HG02943 (cell line): ENCODE measurements at regions not wholly inside any gene's neighbourhood (a gene's known extent, or its start where the extent isn't known, plus 50 kb on each side); places are given as distances from the start of the nearest gene placed in this dataset.
"Not testable (repeated sequence)": the region's sequence is repeated elsewhere in the genome, so short reads cannot be mapped to it uniquely, and the experiment has no call there.

Experiments
- ATAC-seq: cut with Tn5 transposase; IDR thresholded peaks from one replicate; pipeline ENCODE4 v1.9.1; 2021; ENCODE audit warnings: mild to moderate bottlenecking, low read depth, moderate library complexity; ENCODE audit not compliant: unreplicated experiment

- ATAC-seq = no peak
These were observed 144.1 kb upstream of the RBBP8 start for GRCh38 chr18:22789052-22789451.

- no peak for ATAC-seq
These were observed 143.5 kb upstream of the RBBP8 start for GRCh38 chr18:22789600-22789999.

DNA sequence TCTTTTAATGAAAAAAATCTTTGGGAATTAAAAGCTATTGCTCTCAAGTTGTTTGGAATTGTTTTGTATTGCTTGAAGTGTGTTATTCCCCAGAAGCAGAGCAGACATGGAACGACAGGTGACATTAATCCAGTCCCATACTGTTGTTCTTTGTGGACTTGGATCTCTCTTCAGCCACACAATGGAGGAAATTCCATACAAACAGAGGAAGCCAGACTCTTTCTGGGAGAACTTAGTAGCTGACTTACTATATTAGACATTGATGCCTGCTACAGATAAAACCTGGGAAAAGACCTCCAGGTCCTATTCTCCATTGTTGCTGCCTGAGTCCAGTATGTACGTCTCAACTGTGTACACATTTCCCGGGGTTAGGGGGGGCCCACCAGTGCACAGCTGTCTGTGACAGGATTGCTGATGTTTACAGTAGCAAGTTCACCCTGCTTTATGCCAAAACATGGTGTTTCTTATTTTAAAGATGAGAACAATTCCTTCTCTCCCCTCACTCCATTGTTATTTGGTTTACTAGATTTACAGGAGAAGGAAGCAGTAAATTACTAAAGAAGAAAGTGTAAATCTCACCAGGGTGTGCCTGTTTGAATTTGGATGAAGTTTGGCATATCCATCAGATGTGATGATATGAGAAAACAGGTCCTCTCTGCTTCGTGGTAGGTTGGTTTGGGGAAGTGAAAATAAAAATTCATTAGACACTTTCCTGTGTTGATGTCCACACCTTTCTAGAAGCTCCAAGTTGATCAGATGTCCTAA lies 142.4 kb upstream of the RBBP8 start:
- ATAC-seq = no peak

- ATAC-seq = no peak
These were observed 141.9 kb upstream of the RBBP8 start for GRCh38 chr18:22791310-22791610.

GRCh38 chr18:22796113-22796512 lies 137.0 kb upstream of the RBBP8 start:
- no peak for ATAC-seq

GRCh38 chr18:22800551-22800951 lies 132.6 kb upstream of the RBBP8 start:
- no peak for ATAC-seq

GRCh38 chr18:22813648-22814328 lies 119.3 kb upstream of the RBBP8 start:
- no peak for ATAC-seq

- ATAC-seq = no peak
These were observed 118.8 kb upstream of the RBBP8 start for GRCh38 chr18:22814329-22814703.

- ATAC-seq = no peak
These were observed 116.6 kb upstream of the RBBP8 start for GRCh38 chr18:22816266-22817176.

DNA sequence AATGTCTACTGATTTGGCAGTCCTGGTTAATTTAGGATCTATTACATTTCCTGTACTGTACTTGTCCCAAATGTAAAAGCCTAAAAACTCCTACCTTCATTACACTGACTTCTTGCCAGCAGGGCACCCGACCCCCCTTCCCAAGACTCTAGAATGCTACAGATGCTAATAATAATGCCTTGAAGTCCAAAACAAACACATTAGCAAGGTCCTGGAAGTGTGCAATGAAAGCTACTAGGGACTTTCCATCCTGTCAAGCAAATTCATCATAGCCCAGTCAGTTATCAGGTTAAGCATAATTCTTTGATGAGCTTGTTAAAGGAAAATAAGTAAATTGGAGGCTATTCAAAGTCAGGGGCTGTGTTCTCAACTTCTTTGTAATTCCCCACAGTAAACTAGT lies 115.3 kb upstream of the RBBP8 start:
- no peak for ATAC-seq

DNA sequence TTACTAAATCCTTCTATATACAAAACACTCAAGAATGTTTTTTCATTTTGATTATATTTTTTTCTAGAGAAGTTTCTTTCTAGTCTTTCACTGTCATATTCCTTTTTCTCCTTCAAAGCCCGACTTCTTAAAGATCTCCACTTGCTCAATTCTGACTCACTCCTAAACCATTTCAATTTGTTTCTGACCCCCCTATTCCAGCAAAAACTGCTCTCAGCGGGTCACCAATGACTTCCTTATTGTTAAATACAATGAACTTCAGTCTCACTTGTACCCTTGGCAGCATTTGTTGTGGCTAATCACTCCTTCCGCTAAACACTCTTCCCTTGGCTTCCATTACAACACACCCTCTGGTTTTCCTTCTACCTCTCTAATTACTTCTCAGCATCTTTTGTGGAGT lies 111.1 kb upstream of the RBBP8 start:
- ATAC-seq = no peak

GRCh38 chr18:22822841-22823508 lies 110.2 kb upstream of the RBBP8 start:
- no peak for ATAC-seq

DNA sequence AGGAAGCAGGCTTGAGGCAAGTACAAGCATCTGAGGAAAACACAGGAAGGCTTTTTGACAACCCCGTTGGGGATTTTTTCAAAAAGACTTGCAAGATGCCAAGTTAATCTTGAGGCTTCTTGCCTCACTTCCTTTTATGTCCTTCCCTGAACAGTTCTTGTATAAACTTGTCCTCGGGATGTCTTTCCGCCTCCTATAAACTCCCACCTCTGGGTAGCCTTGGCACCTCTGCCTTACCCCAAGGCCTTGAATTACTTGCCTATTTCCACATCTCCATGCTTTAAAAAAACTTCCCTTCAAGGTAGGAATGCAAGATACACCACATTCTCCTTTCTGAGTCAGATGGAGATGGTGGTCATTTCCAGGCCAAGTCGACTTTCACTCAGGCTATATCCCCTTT lies 106.4 kb upstream of the RBBP8 start:
- no peak for ATAC-seq

DNA sequence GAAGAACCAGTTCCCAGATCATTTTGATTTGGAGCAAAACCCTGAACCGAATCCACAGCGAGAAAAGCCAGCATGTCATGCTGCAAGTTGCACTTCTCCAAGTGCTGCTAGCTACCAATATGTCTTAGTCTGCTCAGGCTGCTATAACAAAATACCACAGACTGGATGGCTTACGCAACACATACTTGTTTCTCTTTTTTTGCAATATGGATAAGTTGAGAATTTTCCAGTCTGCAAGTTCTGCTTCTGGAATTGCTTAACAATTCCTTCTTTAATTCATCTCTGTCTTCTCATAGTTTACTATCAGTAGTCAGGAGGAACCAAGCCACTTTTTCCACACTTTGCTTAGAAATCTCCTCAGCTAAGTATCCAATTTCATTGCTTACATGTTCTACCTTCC lies 105.9 kb upstream of the RBBP8 start:
- no peak for ATAC-seq

DNA sequence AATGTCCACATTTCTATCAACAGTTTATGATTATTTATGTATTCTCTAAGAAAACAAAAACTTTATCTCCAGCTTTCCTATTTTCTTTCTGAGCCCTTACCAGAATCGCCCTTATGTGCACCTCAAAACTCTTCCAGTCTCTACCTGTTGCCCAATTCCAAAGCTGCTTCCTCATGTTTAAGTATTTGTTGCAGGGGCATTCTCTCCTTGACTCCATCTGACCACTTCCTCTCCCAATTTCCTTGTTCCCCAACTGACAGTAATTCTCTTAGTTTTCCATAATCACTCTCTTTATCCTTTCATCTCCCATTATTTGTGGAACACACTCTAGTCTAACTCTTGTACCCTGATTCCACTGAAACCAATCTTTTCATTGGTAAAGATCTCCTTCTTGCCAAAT lies 105.4 kb upstream of the RBBP8 start:
- ATAC-seq = no peak

GRCh38 chr18:22828171-22828570 lies 105.0 kb upstream of the RBBP8 start:
- ATAC-seq = no peak

- not testable (repeated sequence) for ATAC-seq
These were observed 104.5 kb upstream of the RBBP8 start for GRCh38 chr18:22828583-22828982.

- no peak for ATAC-seq
These were observed 103.3 kb upstream of the RBBP8 start for GRCh38 chr18:22829781-22830180.

DNA sequence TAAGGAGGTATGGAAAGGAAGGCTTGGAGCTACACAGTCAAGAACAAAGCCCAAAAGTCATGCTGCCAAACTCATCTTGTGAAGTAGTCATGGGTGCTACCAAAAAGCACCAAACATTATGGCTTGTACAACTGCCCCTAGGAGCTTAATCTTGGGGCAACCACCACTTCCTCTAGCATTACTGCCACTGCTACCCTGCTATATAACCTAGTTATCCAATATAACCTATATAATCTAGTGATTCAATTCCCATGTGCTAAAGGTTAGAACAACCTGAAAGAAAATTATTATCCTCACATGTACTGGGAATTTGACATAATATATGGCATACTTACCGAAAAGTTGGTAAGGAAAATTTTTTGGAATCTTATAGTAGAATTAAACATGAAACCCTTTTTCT lies 102.6 kb upstream of the RBBP8 start:
- ATAC-seq = no peak

DNA sequence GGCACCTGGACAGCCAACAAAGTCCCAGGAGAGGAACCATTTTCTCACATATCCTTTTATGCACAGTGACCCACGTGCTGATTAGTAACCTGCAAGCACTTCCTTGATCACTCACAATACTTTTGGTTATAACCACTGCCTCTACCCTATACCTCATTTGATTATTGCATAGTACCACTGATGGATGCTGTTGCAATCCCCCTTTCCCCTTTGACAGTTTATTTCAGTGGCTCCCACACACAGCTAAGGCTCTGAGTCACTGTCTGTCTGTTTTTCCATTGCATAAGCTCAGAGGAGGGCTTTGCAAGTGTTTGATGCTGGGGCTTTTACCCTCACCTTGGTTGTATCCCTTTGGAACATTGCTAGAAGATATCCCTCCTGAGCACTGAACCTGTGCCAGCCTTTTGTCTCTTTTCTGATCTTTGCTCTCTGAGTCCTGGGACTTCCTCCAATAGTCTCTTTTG lies 101.7 kb upstream of the RBBP8 start:
- ATAC-seq = no peak

GRCh38 chr18:22836932-22837331 lies 96.2 kb upstream of the RBBP8 start:
- ATAC-seq = no peak
